Panc1 (cell line): ENCODE measurements at regions not wholly inside any gene's neighbourhood (a gene's known extent, or its start where the extent isn't known, plus 50 kb on each side); places are given as distances from the start of the nearest gene placed in this dataset.
A peak's percentile ranks its signal among the peaks of the same experiment; 100 is the strongest.

Source experiments
- ATAC-seq: fragments of 200-7000 bp; cut with Tn5 transposase; 2 replicates; pipeline ENCODE4 v1.9.1; 2020; ENCODE audit warnings: mild to moderate bottlenecking, moderate library complexity
- BruUV-seq: library from RNA; stranded (reverse); fragments of 400-500 nt; replicated peaks from 2 replicates; lab custom pipeline; 2021; lab: Mats Ljungman, UMichigan
- CTCF ChIA-PET: fragments of 300-600 bp; sonication (Branson Sonifier 250); formaldehyde crosslinking; loops from one replicate; lab custom pipeline; 2022; ENCODE audit warnings: antibody characterized with exemption; lab: Charles Lee
- POLR2A ChIA-PET: fragments of 300-600 bp; sonication (Branson Sonifier 250); formaldehyde crosslinking; loops from one replicate; lab custom pipeline; 2022; ENCODE audit warnings: antibody characterized with exemption; lab: Charles Lee
- DNase-seq: peaks from one replicate; pipeline ENCODE4 v3.0.0-alpha.2; 2010; ENCODE audit warnings: low read depth, low spot score
- H3K27ac ChIP-seq: 2 replicates; pipeline ENCODE4 v1.5.1; 2011; ENCODE audit warnings: mild to moderate bottlenecking, low read length, inconsistent platforms
- H3K27me3 ChIP-seq: fragments of 200-500 bp; sonication (Bioruptor generic); 2 replicates; pipeline ENCODE4 v1.6.0; 2014; ENCODE audit warnings: low read length, inconsistent platforms; ENCODE audit not compliant: control insufficient read depth, insufficient read depth
- H3K36me3 ChIP-seq: fragments of 200-500 bp; sonication (Bioruptor generic); 2 replicates; pipeline ENCODE4 v1.5.1; 2014; ENCODE audit warnings: inconsistent platforms, mild to moderate bottlenecking, low read length, moderate library complexity; ENCODE audit not compliant: control insufficient read depth, insufficient read depth
- H3K4me1 ChIP-seq: 2 replicates; pipeline ENCODE4 v1.5.1; 2011; ENCODE audit warnings: inconsistent platforms, mild to moderate bottlenecking, low read length, moderate library complexity; ENCODE audit not compliant: control insufficient read depth, insufficient read depth
- H3K4me3 ChIP-seq, 2 experiments: 2 replicates each; pipeline ENCODE4 v1.5.1; 2011 to 2012; ENCODE audit warnings: low read depth in 2 of 2, low read length in 2 of 2, mild to moderate bottlenecking in 2 of 2, inconsistent platforms in 1 of 2, moderate library complexity in 1 of 2
- H3K9me3 ChIP-seq: fragments of 200-500 bp; sonication (Bioruptor generic); 2 replicates; pipeline ENCODE4 v1.5.1; 2014; ENCODE audit warnings: low read depth, mild to moderate bottlenecking, inconsistent platforms, low read length, moderate library complexity; ENCODE audit not compliant: control insufficient read depth, insufficient read depth
- CTCF ChIP-seq: fragments of 450-650 bp; IDR thresholded peaks from 2 replicates; pipeline ENCODE4 v1.5.1; 2017; ENCODE audit warnings: mild to moderate bottlenecking
- POLR2AphosphoS5 ChIP-seq: IDR thresholded peaks from 2 replicates; pipeline ENCODE4 v1.6.1; 2012; ENCODE audit warnings: mild to moderate bottlenecking, low read depth, low read length, moderate library complexity
- REST ChIP-seq, 2 experiments: IDR thresholded peaks; 2 replicates each; pipeline ENCODE4 v1.6.1; 2011 to 2012; ENCODE audit warnings: low read depth in 2 of 2, control low read depth in 1 of 2, low read length in 1 of 2, mild to moderate bottlenecking in 1 of 2, moderate library complexity in 1 of 2; ENCODE audit not compliant: insufficient read depth in 1 of 2
- SIN3A ChIP-seq: IDR thresholded peaks from 2 replicates; pipeline ENCODE4 v1.6.1; 2012; ENCODE audit warnings: low read depth, mild to moderate bottlenecking, low read length, moderate library complexity, borderline replicate concordance; ENCODE audit not compliant: insufficient read depth
- TCF7L2 ChIP-seq: IDR thresholded peaks from 2 replicates; pipeline ENCODE4 v1.6.1; 2011; ENCODE audit warnings: mild to moderate bottlenecking, low read depth, low read length, inconsistent platforms
- in situ Hi-C: cut with HindIII; loops from 2 replicates; pipeline ENCODE4 v1.10.0; 2016; ENCODE audit warnings: low sequenced_read_pairs, low pct_unique_long_range_greater_than_20kb
- intact Hi-C: fragments of 100-400 bp; cut with micrococcal nuclease; formaldehyde crosslinking; loops from one replicate; pipeline ENCODE4 v1.10.0; 2022; ENCODE audit not compliant: unreplicated experiment

GRCh38 chr7:47643716-47644400, 61.9 kb upstream of the TNS3 start:
- intact Hi-C loops (no loop called here), in situ Hi-C loops (no loop called here)
- Histone ChIP-seq H3K27ac (peak overlapping the region; percentile 96), H3K4me1 (peaks cover 50% of the 10 kb centered on the region), H3K9me3 (peaks cover 15% of the 10 kb centered on the region), H3K36me3 (no peaks in the 10 kb centered on the region), H3K4me3 (no peak overlapping the region), H3K27me3 (no peaks in the 10 kb centered on the region)
- ATAC-seq (no peak), DNase-seq (no peak)
- TF ChIP-seq TCF7L2 = no peak
- no peak for TF ChIP-seq POLR2AphosphoS5
- no peak for TF ChIP-seq REST (IDR thresholded peaks at IDR 0.05; ENCODE audit: insufficient read depth in 1 of 2, low read depth in 2 of 2, low read length in 1 of 2)
- no peak for TF ChIP-seq SIN3A
- POLR2A ChIA-PET = no interaction called here
- no TSS peak for BruUV-seq
- CTCF ChIA-PET = no interaction called here

- Histone ChIP-seq H3K4me1 (peaks cover 53% of the 10 kb centered on the region), H3K27ac (peak overlapping the region; percentile 96), H3K9me3 (peaks cover 15% of the 10 kb centered on the region), H3K27me3 (no peaks in the 10 kb centered on the region), H3K4me3 (no peak overlapping the region), H3K36me3 (no peaks in the 10 kb centered on the region)
- BruUV-seq = no TSS peak
- in situ Hi-C loops = no loop called here
- no peak for TF ChIP-seq POLR2AphosphoS5
- TF ChIP-seq REST (IDR thresholded peaks at IDR 0.05; ENCODE audit: insufficient read depth in 1 of 2, low read depth in 2 of 2, low read length in 1 of 2) = no peak
- TF ChIP-seq SIN3A = no peak
- TF ChIP-seq CTCF = no peak
- TF ChIP-seq TCF7L2 = no peak
- POLR2A ChIA-PET = interaction anchor here (0.6 to 0.7 kb wide), 2 partner anchors 13 to 56 kb away, joined by 3 to 5 read pairs; no protein-coding TSS in a partner anchor
- CTCF ChIA-PET = interaction anchor here (0.7 kb wide), 1 partner anchor 66 kb away, joined by 5 read pairs; no protein-coding TSS in a partner anchor
- ATAC-seq = no peak
- intact Hi-C loops = no loop called here
- no peak for DNase-seq
Observed at GRCh38 chr7:47640265-47640664, 58.4 kb upstream of the TNS3 start.
